ENCODE measurements at regions not wholly inside any gene's neighbourhood (a gene's known extent, or its start where the extent isn't known, plus 50 kb on each side); places are given as distances from the start of the nearest gene placed in this dataset.
"Not testable (repeated sequence)": the region's sequence is repeated elsewhere in the genome, so short reads cannot be mapped to it uniquely, and the experiment has no call there.

- H3K27me3 ChIP-seq (ENCODE audit: low read depth), result peaks cover 17% of the 10 kb centered on the region
- no peak for DNase-seq (ENCODE audit: low spot score in 2 of 2)
- no peaks in the 10 kb centered on the region for H3K4me1 ChIP-seq
- in situ Hi-C loops (cut with MboI; ENCODE audit: low sequenced_read_pairs), result no loop called here
- H3K36me3 ChIP-seq (replicated peaks), result no peaks in the 10 kb centered on the region
- H3K4me3 ChIP-seq, result no peak overlapping the region
- no peaks in the 10 kb centered on the region for H3K9me3 ChIP-seq
These were observed 68.3 kb upstream of the ARHGAP29 start for GRCh38 chr1:94305704-94306103.

- Histone ChIP-seq H3K4me1 (no peaks in the 10 kb centered on the region), H3K36me3 (replicated peaks) (no peaks in the 10 kb centered on the region), H3K4me3 (no peak overlapping the region), H3K9me3 (no peaks in the 10 kb centered on the region), H3K27me3 (ENCODE audit: low read depth) (peaks cover 12% of the 10 kb centered on the region)
- DNase-seq (ENCODE audit: low spot score in 2 of 2), result no peak
- in situ Hi-C loops (cut with MboI; ENCODE audit: low sequenced_read_pairs), result no loop called here
These were observed 67.2 kb upstream of the ARHGAP29 start for GRCh38 chr1:94304553-94304952.

GRCh38 chr1:94303005-94303404 is 65.6 kb upstream of the ARHGAP29 start:
- Histone ChIP-seq H3K27me3 (ENCODE audit: low read depth) (peaks cover 12% of the 10 kb centered on the region), H3K4me3 (no peak overlapping the region), H3K9me3 (no peaks in the 10 kb centered on the region), H3K36me3 (replicated peaks) (no peaks in the 10 kb centered on the region), H3K4me1 (no peaks in the 10 kb centered on the region)
- in situ Hi-C loops (cut with MboI; ENCODE audit: low sequenced_read_pairs), result no loop called here
- DNase-seq (ENCODE audit: low spot score in 2 of 2), result no peak

GRCh38 chr1:94302497-94302896 is 65.1 kb upstream of the ARHGAP29 start:
- no peak for DNase-seq (ENCODE audit: low spot score in 2 of 2)
- Histone ChIP-seq H3K4me3 (no peak overlapping the region), H3K4me1 (no peaks in the 10 kb centered on the region)

GRCh38 chr1:94301186-94301585 is 63.8 kb upstream of the ARHGAP29 start:
- in situ Hi-C loops (cut with MboI; ENCODE audit: low sequenced_read_pairs), result no loop called here
- no peaks in the 10 kb centered on the region for H3K36me3 ChIP-seq (replicated peaks)
- peaks cover 13% of the 10 kb centered on the region for H3K27me3 ChIP-seq (ENCODE audit: low read depth)
- H3K4me3 ChIP-seq, result no peak overlapping the region
- H3K9me3 ChIP-seq, result no peaks in the 10 kb centered on the region
- H3K4me1 ChIP-seq, result no peaks in the 10 kb centered on the region
- no peak for DNase-seq (ENCODE audit: low spot score in 2 of 2)

More at GRCh38 chr1:94302497-94302896, 65.1 kb upstream of the ARHGAP29 start:
- H3K36me3 ChIP-seq (replicated peaks), result no peaks in the 10 kb centered on the region
- H3K9me3 ChIP-seq, result no peaks in the 10 kb centered on the region
- in situ Hi-C loops (cut with MboI; ENCODE audit: low sequenced_read_pairs), result no loop called here
- peaks cover 9% of the 10 kb centered on the region for H3K27me3 ChIP-seq (ENCODE audit: low read depth)

- Histone ChIP-seq H3K36me3 (replicated peaks) (no peaks in the 10 kb centered on the region), H3K4me1 (no peaks in the 10 kb centered on the region), H3K9me3 (no peaks in the 10 kb centered on the region), H3K27me3 (ENCODE audit: low read depth) (peaks cover 13% of the 10 kb centered on the region), H3K4me3 (no peak overlapping the region)
- DNase-seq (ENCODE audit: low spot score in 2 of 2), result no peak
- in situ Hi-C loops (cut with MboI; ENCODE audit: low sequenced_read_pairs), result no loop called here
These were observed 63.3 kb upstream of the ARHGAP29 start for GRCh38 chr1:94300731-94301130.

- in situ Hi-C loops (cut with MboI; ENCODE audit: low sequenced_read_pairs), result no loop called here
- no peak for DNase-seq (ENCODE audit: low spot score in 2 of 2)
- Histone ChIP-seq H3K4me3 (no peak overlapping the region), H3K27me3 (ENCODE audit: low read depth) (peaks cover 9% of the 10 kb centered on the region), H3K4me1 (no peaks in the 10 kb centered on the region), H3K36me3 (replicated peaks) (no peaks in the 10 kb centered on the region), H3K9me3 (no peaks in the 10 kb centered on the region)
These were observed 62.5 kb upstream of the ARHGAP29 start for GRCh38 chr1:94299627-94300553.

GRCh38 chr1:94298861-94299260 is 61.5 kb upstream of the ARHGAP29 start:
- DNase-seq (ENCODE audit: low spot score in 2 of 2), result no peak
- peaks cover 8% of the 10 kb centered on the region for H3K27me3 ChIP-seq (ENCODE audit: low read depth)
- in situ Hi-C loops (cut with MboI; ENCODE audit: low sequenced_read_pairs), result no loop called here
- H3K4me1 ChIP-seq, result no peaks in the 10 kb centered on the region
- no peaks in the 10 kb centered on the region for H3K9me3 ChIP-seq
- H3K36me3 ChIP-seq (replicated peaks), result no peaks in the 10 kb centered on the region
- H3K4me3 ChIP-seq, result no peak overlapping the region

GRCh38 chr1:94296018-94296417 is 58.6 kb upstream of the ARHGAP29 start:
- in situ Hi-C loops (cut with MboI; ENCODE audit: low sequenced_read_pairs), result no loop called here
- DNase-seq (ENCODE audit: low spot score in 2 of 2), result no peak
- Histone ChIP-seq H3K4me3 (no peak overlapping the region), H3K36me3 (replicated peaks) (no peaks in the 10 kb centered on the region), H3K27me3 (ENCODE audit: low read depth) (peaks cover 11% of the 10 kb centered on the region), H3K9me3 (no peaks in the 10 kb centered on the region), H3K4me1 (no peaks in the 10 kb centered on the region)

GRCh38 chr1:94292978-94293377 is 55.6 kb upstream of the ARHGAP29 start:
- H3K4me1 ChIP-seq; H3K9me3 ChIP-seq; in situ Hi-C loops (cut with MboI; ENCODE audit: low sequenced_read_pairs); H3K4me3 ChIP-seq; H3K36me3 ChIP-seq (replicated peaks); DNase-seq (ENCODE audit: low spot score in 2 of 2): not testable (repeated sequence)
- peaks cover 15% of the 10 kb centered on the region for H3K27me3 ChIP-seq (ENCODE audit: low read depth)

GRCh38 chr1:94289244-94289643 is 51.9 kb upstream of the ARHGAP29 start:
- H3K4me1 ChIP-seq; H3K4me3 ChIP-seq; in situ Hi-C loops (cut with MboI; ENCODE audit: low sequenced_read_pairs); H3K36me3 ChIP-seq (replicated peaks); DNase-seq (ENCODE audit: low spot score in 2 of 2); H3K9me3 ChIP-seq: not testable (repeated sequence)
- peaks cover 14% of the 10 kb centered on the region for H3K27me3 ChIP-seq (ENCODE audit: low read depth)

All from HAP-1 (cell line).